ENCODE measurements at regions not wholly inside any gene's neighbourhood (a gene's known extent, or its start where the extent isn't known, plus 50 kb on each side); places are given as distances from the start of the nearest gene placed in this dataset.

GRCh38 chr18:76567835-76568445, 72.9 kb upstream of the ZNF516 start:
- Mint-ChIP-seq H3K9me3 (peaks cover 8% of the 10 kb centered on the region), H3K27me3 (ENCODE audit: insufficient read depth, low read depth) (peaks cover 8% of the 10 kb centered on the region), H3K4me1 (peaks cover 32% of the 10 kb centered on the region), H3K27ac (no peak overlapping the region), H3K4me3 (no peak overlapping the region), H3K36me3 (no peaks in the 10 kb centered on the region)
- H3F3A ChIP-seq (ENCODE audit: low read depth), result no peaks in the 10 kb centered on the region
- no peaks in the 10 kb centered on the region for H3K36me3 ChIP-seq
- no peaks in the 10 kb centered on the region for H4K20me1 ChIP-seq (ENCODE audit: low read depth)
- TF ChIP-seq EZH2phosphoT487 (IDR thresholded peaks at IDR 0.05) (no peak), CTCF (IDR thresholded peaks at IDR 0.05) (no peak), EZH2 (IDR thresholded peaks at IDR 0.05) (no peak)
- H3K27ac ChIP-seq, result no peak overlapping the region
- no peaks in the 10 kb centered on the region for H3K79me2 ChIP-seq (ENCODE audit: low read depth)
- H3K9ac ChIP-seq, result no peak overlapping the region
- H2AFZ ChIP-seq (replicated peaks), result no peak overlapping the region
- DNase-seq (ENCODE audit: low spot score), result no peak
- H3K27me3 ChIP-seq, result no peaks in the 10 kb centered on the region
- H3K4me3 ChIP-seq, result no peak overlapping the region
- H3K4me2 ChIP-seq, result no peak overlapping the region
- H3K4me1 ChIP-seq, result peaks cover 16% of the 10 kb centered on the region
- H3K9me3 ChIP-seq (ENCODE audit: low read depth), result no peaks in the 10 kb centered on the region

- no peak overlapping the region for H3K4me3 Mint-ChIP-seq
- no peak overlapping the region for H2AFZ ChIP-seq (replicated peaks)
- TF ChIP-seq EZH2phosphoT487 (IDR thresholded peaks at IDR 0.05) (no peak), CTCF (IDR thresholded peaks at IDR 0.05) (no peak), EZH2 (IDR thresholded peaks at IDR 0.05) (no peak)
- no peaks in the 10 kb centered on the region for H3K79me2 ChIP-seq (ENCODE audit: low read depth)
- no peak overlapping the region for H3K27ac Mint-ChIP-seq
- peaks cover 8% of the 10 kb centered on the region for H3K9me3 Mint-ChIP-seq
- H3K4me1 Mint-ChIP-seq, result peaks cover 25% of the 10 kb centered on the region
- peaks cover 16% of the 10 kb centered on the region for H3K4me1 ChIP-seq
- no peaks in the 10 kb centered on the region for H4K20me1 ChIP-seq (ENCODE audit: low read depth)
- peaks cover 8% of the 10 kb centered on the region for H3K27me3 Mint-ChIP-seq (ENCODE audit: insufficient read depth, low read depth)
- H3K36me3 Mint-ChIP-seq, result no peaks in the 10 kb centered on the region
- H3K27me3 ChIP-seq, result no peaks in the 10 kb centered on the region
- H3K9me3 ChIP-seq (ENCODE audit: low read depth), result no peaks in the 10 kb centered on the region
- DNase-seq (ENCODE audit: low spot score), result no peak
- no peak overlapping the region for H3K4me2 ChIP-seq
- H3K9ac ChIP-seq, result no peak overlapping the region
- H3K36me3 ChIP-seq, result no peaks in the 10 kb centered on the region
- H3K27ac ChIP-seq, result no peak overlapping the region
- no peaks in the 10 kb centered on the region for H3F3A ChIP-seq (ENCODE audit: low read depth)
- H3K4me3 ChIP-seq, result no peak overlapping the region
Measured at GRCh38 chr18:76566987-76567386, 71.9 kb upstream of the ZNF516 start.

- Histone ChIP-seq H3K4me3 (peak overlapping the region; percentile 17), H3K4me2 (peak overlapping the region; percentile 53), H3K27ac (no peak overlapping the region), H3K9me3 (ENCODE audit: low read depth) (no peaks in the 10 kb centered on the region), H4K20me1 (ENCODE audit: low read depth) (no peaks in the 10 kb centered on the region), H3K9ac (no peak overlapping the region), H2AFZ (replicated peaks) (no peak overlapping the region), H3K27me3 (no peaks in the 10 kb centered on the region), H3K79me2 (ENCODE audit: low read depth) (no peaks in the 10 kb centered on the region), H3K36me3 (no peaks in the 10 kb centered on the region), H3K4me1 (peaks cover 15% of the 10 kb centered on the region), H3F3A (ENCODE audit: low read depth) (no peaks in the 10 kb centered on the region)
- Mint-ChIP-seq H3K9me3 (peaks cover 8% of the 10 kb centered on the region), H3K36me3 (no peaks in the 10 kb centered on the region), H3K27ac (peak overlapping the region; percentile 15), H3K27me3 (ENCODE audit: insufficient read depth, low read depth) (peaks cover 9% of the 10 kb centered on the region), H3K4me3 (peak overlapping the region; percentile 7), H3K4me1 (peaks cover 28% of the 10 kb centered on the region)
- TF ChIP-seq CTCF (IDR thresholded peaks at IDR 0.05), result no peak
- no peak for TF ChIP-seq EZH2 (IDR thresholded peaks at IDR 0.05)
- no peak for TF ChIP-seq EZH2phosphoT487 (IDR thresholded peaks at IDR 0.05)
- peak; percentile 85 for DNase-seq (ENCODE audit: low spot score)
Measured at GRCh38 chr18:76565238-76566173, 70.5 kb upstream of the ZNF516 start.

Measured in neural progenitor cell (in vitro differentiated cells).